Left lobe of liver (tissue), 2 donors: ENCODE measurements at regions not wholly inside any gene's neighbourhood (a gene's known extent, or its start where the extent isn't known, plus 50 kb on each side); places are given as distances from the start of the nearest gene placed in this dataset.
A peak's percentile ranks its signal among the peaks of the same experiment; 100 is the strongest.
"Not testable (repeated sequence)": the region's sequence is repeated elsewhere in the genome, so short reads cannot be mapped to it uniquely, and the experiment has no call there.

Source experiments
- ATAC-seq: fragments of 200-7000 bp; cut with Tn5 transposase; one replicate; pipeline ENCODE4 v1.9.1; 2020; ENCODE audit warnings: mild to moderate bottlenecking, moderate library complexity
- DNase-seq: peaks from one replicate; pipeline ENCODE4 v3.0.0-alpha.2; 2020; ENCODE audit warnings: low spot score
- donor health status: DM: no; HTN: no; CAD: no; lungs with moderate emphysema.
- donor health status: DM: no; HTN: yes; CAD: no.

DNA sequence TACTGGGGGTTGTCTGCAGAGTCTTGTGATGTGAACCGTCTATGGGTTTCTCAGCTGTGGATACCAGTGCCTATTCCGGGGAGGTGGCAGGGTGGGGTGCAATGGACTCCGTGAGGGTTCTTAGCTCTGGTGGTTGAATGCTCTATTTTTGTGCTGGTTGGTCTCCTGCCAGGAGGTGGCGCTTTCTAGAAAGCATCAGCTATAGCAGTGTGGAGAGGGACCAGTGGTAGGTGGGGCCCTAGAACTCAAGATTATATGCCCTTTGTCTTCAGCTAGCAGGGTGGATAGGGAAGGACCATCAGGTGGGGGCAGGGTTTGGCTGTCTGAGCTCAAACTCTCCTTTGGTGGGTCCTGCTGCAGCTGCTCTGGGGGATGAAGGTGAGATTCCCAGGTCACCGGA is 127.3 kb upstream of the PLD5 start:
- ATAC-seq: no peak
- DNase-seq: no peak

DNA sequence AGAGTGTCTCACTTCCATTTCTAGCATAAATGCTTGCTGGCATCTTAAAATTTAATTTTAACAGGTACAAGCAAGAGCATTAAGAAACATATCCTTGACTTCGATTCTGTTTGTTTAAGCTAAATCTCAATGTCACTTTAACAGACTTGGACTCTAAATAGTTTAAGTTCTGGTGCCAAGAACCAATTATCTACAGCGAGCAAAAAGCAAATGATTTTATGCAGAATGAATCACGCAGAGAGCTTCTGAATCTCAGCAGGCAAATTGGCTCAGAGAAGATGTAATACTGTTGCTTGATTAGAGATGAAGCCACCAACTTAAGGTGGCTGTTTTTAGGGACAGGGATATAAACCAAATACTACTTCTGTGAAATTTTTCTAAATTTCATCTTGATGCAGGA is 117.0 kb upstream of the PLD5 start:
- no peak for DNase-seq
- ATAC-seq: no peak

DNA sequence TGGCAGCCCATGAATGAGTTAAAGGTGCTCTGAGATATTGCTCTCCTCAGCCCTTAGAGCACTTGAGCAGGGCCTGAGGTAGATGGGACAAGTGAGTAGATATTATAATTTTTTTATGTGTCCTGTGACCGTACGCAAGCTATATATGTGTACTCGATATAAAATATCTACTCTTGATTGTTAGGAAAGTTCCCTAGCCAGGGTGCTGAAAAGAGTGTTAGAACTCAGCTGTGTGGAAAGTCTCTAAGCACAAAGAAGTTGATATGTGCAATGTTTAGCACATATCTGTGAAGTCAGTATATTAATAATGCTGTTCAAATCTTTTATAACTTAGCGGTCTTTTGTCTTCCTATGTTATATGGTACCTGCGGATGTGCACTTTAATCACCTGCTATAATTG is 114.6 kb upstream of the PLD5 start:
- ATAC-seq: no peak
- DNase-seq: no peak

DNA sequence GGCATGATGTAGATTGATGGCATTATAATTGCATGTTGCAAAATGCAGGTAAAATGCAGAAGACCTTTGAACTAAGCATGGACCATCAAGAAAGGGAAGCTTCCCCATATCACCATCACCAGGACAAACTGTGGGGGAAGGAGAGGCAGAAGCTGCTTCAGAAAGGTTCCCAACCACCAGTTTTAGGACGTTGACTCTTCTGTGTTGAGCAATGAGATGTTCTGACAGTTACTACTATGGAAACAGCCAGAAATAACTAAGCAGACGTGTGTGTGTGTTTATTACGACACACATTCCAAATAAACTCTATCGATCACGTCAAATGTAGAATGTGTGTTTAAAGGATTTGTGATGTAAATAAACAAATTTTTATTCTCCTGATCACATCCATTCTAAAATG is 110.2 kb upstream of the PLD5 start:
- DNase-seq (no peak), ATAC-seq (peak; percentile 41)

DNA sequence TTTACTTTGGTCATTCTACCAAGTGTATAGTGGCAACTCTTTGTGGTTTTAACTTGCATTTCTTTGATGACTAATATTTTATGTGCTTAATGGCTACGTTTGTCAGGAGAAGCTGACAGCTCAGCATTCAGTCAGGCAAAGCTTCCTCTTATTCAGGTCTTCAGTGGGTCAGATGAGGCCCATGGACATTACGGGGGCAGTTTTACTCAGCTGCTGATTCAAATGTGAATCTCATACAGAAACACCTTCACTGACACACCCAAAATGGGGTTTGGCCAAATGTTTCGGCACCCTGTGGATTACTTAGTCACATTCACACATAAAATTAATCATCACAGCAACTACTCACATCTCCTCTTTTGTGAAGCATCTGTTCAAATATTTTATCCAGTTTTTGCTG is 104.9 kb upstream of the PLD5 start:
- no peak for DNase-seq

DNA sequence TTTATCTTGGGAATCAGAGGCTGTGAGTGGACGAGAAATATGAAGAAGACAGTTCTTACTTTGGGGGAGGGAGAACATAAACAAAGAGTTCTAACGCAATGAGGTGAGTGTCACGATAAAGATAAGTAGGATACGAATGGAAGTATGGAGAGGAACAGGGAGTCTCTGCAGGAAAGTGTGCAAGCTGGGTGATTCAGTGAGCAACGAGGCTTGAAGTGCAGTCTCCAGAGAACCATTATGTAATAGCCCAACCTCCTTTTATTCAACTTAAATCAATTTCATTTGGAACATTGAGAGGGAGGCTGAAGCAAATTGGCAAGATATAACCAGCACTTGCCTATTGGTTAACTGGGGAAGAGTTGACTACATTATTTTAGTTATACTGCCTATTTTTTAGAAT is 99.3 kb upstream of the PLD5 start:
- ATAC-seq (no peak), DNase-seq (no peak)

More for the DNA sequence above, 104.9 kb upstream of the PLD5 start:
- ATAC-seq: no peak

DNA sequence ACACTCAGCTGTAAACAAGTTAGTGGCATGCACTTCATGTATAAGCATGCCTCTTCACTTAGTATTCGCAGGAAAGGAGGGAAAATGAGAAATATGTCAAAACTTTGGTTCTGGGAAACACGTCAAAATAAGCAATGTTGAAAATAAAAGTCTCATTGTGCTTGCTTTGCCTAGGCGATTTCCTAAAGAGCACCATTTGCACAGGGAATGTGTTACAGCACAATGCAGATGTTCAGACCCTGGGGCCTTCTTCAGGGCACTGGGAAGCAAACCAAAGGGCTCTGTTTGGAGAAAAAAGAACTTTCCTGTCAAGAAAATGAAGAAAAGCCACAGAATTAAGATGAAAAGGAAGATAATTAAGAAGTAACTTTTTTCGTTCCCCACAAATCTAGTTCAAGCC is 98.6 kb upstream of the PLD5 start:
- ATAC-seq (no peak), DNase-seq (no peak)

DNA sequence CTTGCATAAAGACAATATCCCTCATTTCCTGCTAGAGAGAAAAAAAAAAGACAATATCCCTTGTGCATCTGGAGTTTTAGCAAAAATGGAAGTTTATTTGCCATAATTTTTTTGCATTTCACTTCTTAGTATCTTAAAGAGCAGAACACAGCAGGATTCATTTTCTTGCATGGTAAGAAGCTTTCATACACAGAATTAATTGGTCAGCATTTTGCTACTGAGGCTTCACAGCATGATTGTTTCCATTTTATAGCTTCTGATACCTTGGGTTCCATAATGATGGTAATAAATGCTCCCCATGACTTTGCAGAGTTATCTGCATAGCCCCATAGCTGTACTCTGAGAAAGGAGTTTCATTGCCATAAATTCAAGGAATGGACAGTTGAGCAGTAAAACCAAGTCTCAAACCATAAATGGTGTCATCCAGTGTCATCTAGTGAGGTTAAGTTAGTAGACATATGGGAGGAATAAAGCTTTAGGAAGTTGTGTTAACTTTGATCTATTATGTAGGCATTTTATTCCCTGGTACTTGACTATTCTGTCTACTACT is 88.8 kb upstream of the PLD5 start:
- ATAC-seq (no peak), DNase-seq (no peak)

DNA sequence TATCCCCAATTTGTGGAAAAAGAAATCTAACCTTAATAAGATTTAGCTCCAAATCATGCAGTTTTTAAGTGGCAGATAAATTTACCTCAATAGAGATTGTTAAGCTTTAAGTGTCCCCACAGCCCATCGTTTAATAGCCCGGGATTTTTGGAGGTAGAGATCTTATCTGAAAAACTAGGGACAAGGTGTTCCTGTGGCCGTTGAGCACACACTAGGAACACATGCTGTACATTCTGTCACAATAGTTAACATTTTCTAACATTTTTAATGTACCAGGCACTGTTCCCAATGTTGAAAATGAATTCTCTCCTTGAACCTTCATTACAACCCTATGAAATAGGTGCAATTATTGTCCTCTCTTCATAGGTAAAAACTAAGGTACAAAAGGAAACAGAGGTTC is 85.7 kb upstream of the PLD5 start:
- ATAC-seq: no peak

DNA sequence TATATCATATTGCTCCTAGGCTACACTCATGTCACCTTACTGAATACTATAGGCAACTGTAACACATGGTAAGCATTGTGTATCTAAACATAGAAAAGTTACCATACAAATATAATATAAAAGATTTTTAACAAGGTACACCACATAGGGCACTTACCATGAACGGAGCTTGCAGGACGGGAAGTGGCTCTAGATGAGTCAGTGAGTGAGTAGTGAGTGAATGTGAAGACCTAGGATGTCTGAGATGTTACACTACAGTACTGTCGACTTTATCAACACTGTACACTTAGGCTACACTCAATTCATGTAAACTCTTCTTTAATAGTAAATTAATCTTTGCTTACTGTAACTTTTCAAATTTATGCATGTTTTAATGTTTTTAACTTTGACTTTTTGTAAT is 81.0 kb upstream of the PLD5 start:
- DNase-seq (no peak), ATAC-seq (no peak)

More for the DNA sequence above, 85.7 kb upstream of the PLD5 start:
- no peak for DNase-seq

DNA sequence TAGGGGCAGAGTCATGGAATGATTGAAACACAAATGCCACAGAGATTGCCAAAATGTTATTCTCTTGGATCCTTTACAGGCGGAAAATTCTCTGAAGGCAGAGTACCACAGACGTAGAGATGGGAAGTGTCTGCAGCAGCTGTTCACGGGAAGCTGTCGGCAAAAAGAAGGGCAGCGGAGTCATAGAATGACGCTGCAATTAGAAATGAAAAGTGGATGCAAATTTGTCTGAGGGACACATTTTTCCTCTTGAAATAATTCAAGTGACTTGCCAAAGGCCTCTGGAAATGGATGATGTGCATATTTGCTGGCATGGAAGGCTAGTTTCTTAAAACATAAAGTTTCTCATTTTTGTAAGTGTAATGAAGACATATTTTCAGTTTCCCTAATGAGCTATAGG is 77.5 kb upstream of the PLD5 start:
- no peak for ATAC-seq
- DNase-seq: no peak

DNA sequence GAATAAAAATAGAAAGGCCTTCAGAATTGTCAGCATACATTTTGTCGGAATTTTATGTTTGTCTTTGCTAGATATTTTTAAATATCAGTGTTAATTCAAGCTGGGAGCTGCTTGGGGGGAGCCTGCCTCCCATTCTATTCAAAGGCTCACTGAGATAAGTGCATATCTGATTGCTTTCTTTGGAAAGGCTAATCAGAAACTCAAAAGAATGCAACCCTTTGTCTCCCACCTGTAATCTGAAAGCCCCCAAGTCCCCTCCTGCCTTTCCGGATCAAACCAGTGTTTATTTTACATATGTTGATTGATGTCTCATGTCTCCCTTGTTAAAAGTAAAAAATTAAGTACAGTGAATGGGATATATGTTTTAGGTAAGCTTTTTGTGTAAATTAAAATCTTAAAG is 69.3 kb upstream of the PLD5 start:
- ATAC-seq, DNase-seq: not testable (repeated sequence)

DNA sequence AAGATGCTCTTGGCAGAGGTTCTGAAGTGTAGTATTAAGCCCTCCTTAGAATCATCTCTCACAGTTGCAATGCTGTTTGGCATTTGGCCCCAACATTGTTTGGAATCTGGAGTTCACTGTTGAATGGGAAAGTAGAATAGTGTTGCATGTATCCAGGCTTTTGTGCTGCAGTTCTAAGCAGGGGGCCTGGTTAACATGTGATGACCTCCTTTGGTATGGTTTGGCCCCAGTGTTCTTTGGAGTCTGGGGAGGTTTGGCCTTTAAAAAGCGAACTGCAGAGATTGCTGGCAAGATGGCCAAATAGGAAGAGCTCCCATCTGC is 61.8 kb upstream of the PLD5 start:
- ATAC-seq (no peak), DNase-seq (no peak)

DNA sequence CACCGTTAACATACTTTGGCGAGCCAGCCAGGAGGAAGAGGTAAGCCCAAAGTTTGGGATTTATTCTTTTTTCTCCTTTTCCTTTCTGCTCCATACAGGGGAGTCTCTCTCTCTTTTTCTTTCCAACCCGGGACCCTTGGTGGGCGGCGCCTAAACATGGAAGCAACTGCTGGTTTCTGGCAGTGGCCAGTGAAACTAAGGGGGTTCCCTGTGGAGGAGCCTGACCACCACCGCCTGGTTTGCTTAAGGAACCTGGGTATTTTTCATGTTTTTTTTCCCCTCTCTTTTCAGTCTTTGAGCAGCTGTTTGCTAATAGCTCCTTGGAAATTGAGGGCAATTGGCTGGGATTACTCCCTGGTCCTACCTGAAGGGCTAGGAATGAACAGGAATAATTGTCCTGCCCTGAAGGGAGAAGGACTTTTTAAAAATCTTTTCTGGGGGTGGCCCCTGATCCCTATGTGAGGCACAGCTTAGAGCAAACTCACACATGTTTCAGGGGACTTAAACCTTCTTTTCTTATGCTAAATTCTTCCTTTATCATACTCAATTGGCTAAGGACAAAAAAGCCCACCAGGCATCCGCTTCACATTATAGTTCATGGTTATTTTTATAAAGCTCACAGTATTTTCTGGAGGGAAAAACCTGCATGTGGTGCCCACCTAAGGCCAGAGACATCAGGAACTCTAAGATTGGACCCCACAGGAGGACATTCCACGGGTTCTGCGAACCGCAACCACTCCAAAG is 61.3 kb upstream of the PLD5 start:
- DNase-seq (no peak), ATAC-seq (no peak)

DNA sequence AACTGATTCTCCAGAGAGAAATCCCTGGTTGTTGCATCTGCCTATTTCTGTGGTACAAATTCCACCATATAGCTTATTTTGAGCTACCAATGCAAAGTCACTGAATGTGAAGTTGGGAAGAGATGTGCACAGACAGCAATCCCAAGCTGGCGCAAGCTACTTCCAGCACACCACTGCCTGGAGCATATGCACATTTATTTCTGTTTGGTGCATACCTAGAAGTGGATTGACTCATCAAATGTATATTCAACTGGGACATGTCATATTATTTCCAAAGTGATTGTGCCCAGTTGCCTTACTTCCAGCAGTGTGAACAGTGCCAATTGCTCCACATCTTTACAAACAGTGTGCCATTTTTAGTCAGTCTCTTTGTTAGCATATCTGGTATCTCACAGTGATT is 58.2 kb upstream of the PLD5 start:
- ATAC-seq: no peak

DNA sequence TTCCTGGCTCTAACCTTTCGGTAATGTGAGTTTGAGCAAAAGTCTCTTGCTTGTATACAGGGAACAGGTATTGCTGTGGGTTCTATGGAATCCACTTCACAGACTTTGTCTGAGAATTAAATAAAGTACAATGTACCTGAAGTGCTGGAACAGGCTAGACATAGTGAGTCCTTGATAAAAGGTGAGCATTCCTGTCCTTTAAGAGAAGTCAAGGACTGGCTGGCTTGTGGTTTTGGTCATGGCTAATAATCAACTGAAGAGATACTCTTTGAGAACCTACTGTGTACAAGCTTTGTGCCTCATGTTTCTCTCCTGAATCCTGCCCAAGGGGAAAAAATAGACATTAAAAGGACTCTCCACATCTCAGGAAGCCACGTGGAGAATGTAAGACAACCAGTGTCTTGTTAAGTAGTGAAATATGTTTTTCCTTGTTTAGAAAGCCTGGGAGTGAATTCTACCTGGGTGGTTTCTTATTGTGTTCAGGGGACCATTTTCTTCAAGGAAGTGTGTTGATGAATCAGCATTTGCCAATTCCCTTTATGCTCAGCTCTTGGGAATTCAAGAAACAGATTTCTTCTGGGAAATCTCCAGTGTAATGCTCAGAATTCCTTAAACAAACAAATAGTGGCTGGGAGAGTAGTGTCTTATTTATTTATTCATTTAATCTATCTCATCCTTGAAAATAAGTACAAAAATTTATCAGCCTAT is 55.2 kb upstream of the PLD5 start:
- ATAC-seq (no peak), DNase-seq (no peak)

More for the DNA sequence above, 58.2 kb upstream of the PLD5 start:
- no peak for DNase-seq
